ENCODE measurements at regions not wholly inside any gene's neighbourhood (a gene's known extent, or its start where the extent isn't known, plus 50 kb on each side); places are given as distances from the start of the nearest gene placed in this dataset.

- DNase-seq: no peak
Measured at GRCh38 chr6:141669141-141669540, 463.6 kb upstream of the GJE1 start.

DNA sequence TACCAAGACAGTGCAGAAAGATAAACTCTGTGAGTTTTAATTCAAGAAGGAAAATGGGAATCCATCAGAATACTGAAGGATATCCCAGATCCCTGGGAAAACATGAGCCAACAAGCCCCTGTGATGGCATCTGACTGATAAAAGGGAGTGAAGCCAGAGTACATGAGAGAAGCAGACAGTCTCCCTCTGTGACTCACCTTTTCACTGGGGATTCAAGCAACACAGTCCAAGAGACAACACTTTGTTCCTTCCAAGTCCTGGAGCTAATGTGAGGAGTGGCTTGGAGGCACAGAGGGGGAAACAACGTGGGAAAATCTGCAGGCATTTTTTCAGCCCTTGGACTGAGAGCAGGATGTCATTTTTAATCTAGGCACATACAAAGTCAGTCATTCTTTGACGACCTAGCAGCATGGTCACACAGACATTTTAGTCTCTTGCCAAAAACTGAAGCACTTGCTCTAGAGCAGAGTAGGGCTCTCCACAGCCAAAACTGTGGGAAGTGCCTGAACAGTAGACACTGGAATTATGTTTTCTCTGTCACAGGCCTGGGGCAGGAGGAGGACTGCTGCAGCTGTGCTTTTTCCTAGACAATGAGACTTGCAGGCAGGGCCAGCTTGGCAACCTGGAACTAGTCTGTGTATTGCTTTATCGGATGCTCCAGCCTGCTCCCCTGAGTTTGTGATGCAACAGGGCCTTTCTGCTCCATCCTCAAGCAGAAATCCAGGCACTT lies 465.0 kb upstream of the GJE1 start:
- no peak for DNase-seq

DNA sequence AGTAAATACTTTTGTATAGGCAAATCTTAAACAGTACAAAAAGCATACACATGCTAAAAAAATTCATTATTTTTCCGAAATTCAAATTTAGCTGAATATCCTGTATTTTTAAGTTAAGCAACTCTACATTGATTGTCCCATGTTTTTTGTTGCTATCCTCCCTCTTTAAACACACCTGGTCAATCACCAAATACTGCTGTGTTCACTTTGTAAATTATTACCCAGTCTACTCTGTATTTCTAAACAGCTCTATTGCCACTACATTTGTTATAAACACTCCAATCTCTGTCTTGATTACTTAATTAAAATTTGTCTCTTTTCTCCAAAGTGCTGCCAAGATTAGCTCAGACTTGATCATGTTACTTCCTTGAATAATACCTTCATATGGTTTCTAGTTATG lies 466.5 kb upstream of the GJE1 start:
- no peak for DNase-seq

GRCh38 chr6:141664744-141665143 lies 468.0 kb upstream of the GJE1 start:
- DNase-seq: no peak

- DNase-seq: no peak
Measured at GRCh38 chr6:141659582-141659981, 473.1 kb upstream of the GJE1 start.

DNA sequence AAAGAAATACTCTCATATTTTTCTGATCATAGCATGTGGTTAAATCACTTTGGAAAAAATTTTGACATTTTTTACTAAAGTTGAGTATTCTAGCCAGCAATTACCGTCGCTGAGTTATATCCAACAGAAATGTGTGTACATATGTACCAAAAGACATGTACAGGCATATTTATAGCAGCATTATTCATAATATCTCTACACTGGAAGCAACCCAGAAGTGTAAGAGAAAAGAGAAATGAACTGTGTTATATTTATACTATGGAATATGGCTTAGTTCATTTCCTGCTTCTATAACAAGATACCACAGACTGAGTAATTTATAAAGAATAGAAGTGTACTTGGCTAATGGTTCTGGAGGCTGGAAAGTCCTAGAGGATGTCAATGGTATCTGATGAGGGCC lies 474.0 kb upstream of the GJE1 start:
- DNase-seq: no peak

DNA sequence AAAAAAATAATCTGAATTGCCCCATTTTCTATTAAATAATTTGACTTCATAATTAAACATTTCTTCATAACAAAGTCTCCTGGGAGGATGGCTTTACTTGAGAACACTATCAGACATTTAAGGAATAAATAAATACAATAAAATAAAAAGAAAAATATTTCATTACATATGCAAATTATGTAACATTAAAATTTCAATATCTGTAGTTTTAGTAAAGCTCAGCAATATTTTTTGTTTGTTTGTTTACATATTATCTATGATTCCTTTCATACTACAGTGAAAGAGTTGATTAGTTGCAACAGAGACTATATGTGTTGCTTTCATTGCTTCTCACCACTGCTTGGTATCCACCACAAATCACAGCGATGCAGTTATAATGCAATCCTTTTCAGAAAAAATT lies 474.9 kb upstream of the GJE1 start:
- no peak for DNase-seq

DNA sequence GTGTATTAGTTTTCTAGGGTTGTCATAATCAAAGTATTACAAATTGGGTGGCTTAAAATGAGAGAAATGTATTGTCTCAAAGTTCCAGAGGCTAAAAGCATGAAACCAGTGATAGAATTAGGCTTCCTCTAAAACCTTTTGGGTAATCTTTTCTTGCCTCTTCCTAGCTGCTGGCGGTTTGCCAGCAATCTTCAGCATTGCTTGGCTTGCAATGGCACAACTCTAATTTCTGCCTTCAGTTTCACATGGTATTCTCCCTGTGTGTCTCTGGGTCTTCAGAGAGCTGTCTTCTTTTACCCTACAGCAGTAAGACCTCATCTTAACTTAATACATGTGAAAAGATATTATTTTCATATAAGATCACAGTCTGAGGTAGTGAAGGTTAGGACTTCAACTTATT lies 479.1 kb upstream of the GJE1 start:
- DNase-seq: no peak

DNA sequence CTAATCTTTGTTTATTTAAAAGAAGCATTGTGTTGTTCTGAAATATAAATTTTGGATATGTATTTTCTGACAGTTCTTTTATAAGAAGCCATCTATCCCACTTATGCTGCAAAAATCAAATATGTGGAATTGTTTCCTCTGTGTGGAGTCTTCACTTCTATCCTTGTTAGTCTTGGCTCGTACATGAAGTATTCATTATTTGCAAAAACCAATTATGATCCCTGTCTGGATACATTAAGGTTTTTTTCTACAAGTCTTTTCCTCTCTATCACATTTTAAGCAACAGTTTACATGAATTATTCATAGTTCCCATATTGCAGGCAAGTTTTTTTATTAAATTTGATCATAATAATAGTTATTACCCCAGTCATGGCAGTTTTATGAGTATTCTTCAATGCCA lies 490.8 kb upstream of the GJE1 start:
- no peak for DNase-seq

- no peak for DNase-seq
Measured at GRCh38 chr6:141641406-141641805, 491.3 kb upstream of the GJE1 start.

GRCh38 chr6:141635621-141636020 lies 497.1 kb upstream of the GJE1 start:
- no peak for DNase-seq

GRCh38 chr6:141634269-141634668 lies 498.5 kb upstream of the GJE1 start:
- DNase-seq: no peak

- DNase-seq: no peak
Measured at GRCh38 chr6:141624301-141624700, 508.4 kb upstream of the GJE1 start.

GRCh38 chr6:141618180-141618581 lies 514.5 kb upstream of the GJE1 start:
- DNase-seq: no peak

DNA sequence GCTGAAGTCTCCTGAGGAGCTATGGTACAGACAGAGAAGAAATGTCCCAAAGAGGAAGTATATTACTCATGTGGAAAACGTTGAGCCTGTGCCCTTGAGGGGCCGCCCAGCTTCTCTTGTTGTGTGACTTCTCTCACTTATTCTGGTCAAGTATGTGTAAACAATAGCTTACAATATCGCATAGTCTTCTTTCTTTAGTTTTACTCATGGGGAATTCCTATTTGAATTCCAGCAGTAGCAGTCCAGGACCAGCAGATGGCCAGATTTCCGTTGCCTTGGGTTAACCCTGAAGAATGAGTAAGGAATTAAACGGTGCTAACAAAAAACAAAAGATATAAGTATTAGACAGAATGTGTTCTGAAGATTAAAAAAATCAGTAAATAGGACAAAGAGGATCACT lies 522.0 kb upstream of the GJE1 start:
- no peak for DNase-seq

GRCh38 chr6:141607956-141608355 lies 524.8 kb upstream of the GJE1 start:
- DNase-seq: no peak

DNA sequence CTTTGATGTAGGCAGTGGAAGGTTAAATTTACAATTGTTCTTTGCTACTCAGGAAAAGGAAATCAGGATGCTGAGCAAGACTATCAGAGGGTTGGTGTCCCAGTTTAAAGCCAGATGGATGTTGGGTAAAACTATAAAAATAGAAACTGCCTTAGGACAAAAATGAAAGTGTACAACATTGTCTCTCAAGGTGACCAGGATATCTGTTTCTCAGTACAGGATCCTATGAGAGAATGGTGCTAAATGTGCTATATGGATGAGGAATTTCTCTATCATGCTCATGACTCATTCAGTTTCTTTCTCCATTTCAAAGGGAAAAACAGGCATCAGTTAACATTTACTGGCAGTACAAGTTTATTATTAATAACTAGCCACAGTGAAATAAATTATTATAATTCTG lies 534.2 kb upstream of the GJE1 start:
- no peak for DNase-seq

GRCh38 chr6:141594874-141595273 lies 537.9 kb upstream of the GJE1 start:
- DNase-seq: no peak

GRCh38 chr6:141593311-141593710 lies 539.4 kb upstream of the GJE1 start:
- no peak for DNase-seq

- no peak for DNase-seq
Measured at GRCh38 chr6:141587482-141588266, 545.1 kb upstream of the GJE1 start.

- no peak for DNase-seq
Measured at GRCh38 chr6:141580988-141581552, 551.7 kb upstream of the GJE1 start.

DNA sequence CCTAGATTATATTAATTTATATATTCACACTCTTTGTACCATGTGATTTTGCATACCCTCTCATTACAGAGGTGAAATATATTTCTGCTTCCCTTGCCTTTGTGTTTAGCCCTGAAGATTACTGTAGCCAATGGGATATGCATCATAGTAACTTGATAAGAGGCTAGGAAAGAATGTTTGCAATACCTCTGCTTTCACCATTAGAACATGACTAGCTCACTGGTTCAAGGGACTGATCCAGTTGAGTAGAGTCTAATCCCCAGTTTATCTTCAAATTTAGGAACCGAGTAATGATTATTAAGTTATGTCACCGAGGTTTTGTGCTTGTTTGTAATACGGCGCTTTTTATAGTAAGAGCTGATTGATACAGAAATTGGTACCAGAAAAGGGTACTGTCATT lies 552.6 kb upstream of the GJE1 start:
- DNase-seq: no peak

DNA sequence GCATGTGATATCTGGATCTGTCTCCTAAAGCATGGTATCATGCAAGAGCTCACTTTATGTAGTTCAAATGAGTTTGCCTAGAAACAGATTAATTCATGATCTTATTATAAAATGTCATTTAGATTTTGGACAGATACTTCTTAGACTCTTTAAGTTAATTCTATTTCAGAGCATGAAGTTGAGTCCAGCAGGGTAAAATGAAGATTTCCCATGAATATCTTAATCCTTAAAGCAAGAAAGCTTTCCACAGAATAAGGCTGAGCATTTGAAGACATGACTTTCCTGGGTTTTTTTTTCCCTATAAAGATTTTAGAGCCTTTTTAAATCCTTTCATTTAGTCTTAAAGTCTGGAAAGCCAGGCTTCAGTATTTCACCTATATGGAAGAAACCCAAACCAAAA lies 556.0 kb upstream of the GJE1 start:
- DNase-seq: no peak
